Breast epithelium (tissue), 4 donors: ENCODE measurements at regions not wholly inside any gene's neighbourhood (a gene's known extent, or its start where the extent isn't known, plus 50 kb on each side); places are given as distances from the start of the nearest gene placed in this dataset.
"Not testable (repeated sequence)": the region's sequence is repeated elsewhere in the genome, so short reads cannot be mapped to it uniquely, and the experiment has no call there.

Experiments
- DNase-seq, 2 donors: peaks; one replicate each; pipeline ENCODE4 v3.0.0-alpha.2; 2019; ENCODE audit warnings: low spot score in 2 of 2
- H3K27ac ChIP-seq, 2 donors: fragments of 200-600 bp; sonication (generic) in 1 of 2; one replicate each; pipeline ENCODE4 v1.5.1; 2016 to 2019; ENCODE audit warnings: mild to moderate bottlenecking in 1 of 2
- H3K27me3 ChIP-seq, 2 donors: fragments of 200-600 bp; sonication (generic) in 1 of 2; one replicate each; pipeline versions ENCODE4 v1.5.1 to v1.6.0; 2017 to 2019; ENCODE audit warnings: control low read depth in 1 of 2, mild to moderate bottlenecking in 1 of 2
- H3K36me3 ChIP-seq: fragments of 200-600 bp; one replicate; pipeline ENCODE4 v1.5.1; 2019
- H3K4me1 ChIP-seq, 2 donors: fragments of 200-600 bp; sonication (generic); one replicate each; pipeline ENCODE4 v1.5.1; 2016 to 2019; ENCODE audit warnings: control low read depth in 1 of 2
- H3K4me3 ChIP-seq, 3 donors: fragments of 200-600 bp; sonication (generic); 1 replicate in 2 of 3; 2 replicates in 1 of 3; pipeline ENCODE4 v1.5.1; 2016 to 2019; ENCODE audit warnings: mild to moderate bottlenecking in 3 of 3, moderate library complexity in 2 of 3
- H3K9me3 ChIP-seq, 2 donors: fragments of 200-600 bp; sonication (generic) in 1 of 2; one replicate each; pipeline ENCODE4 v1.5.1; 2016 to 2019; ENCODE audit warnings: control low read depth in 1 of 2
- CTCF ChIP-seq, 3 donors: fragments of 450-650 bp; IDR thresholded peaks; one replicate each; pipeline ENCODE4 v1.5.1; 2016 to 2017; ENCODE audit warnings: antibody characterized with exemption in 3 of 3, mild to moderate bottlenecking in 3 of 3, moderate library complexity in 3 of 3
- POLR2A ChIP-seq: fragments of 450-650 bp; IDR thresholded peaks from one replicate; pipeline ENCODE4 v1.6.1; 2016; ENCODE audit warnings: antibody characterized with exemption, mild to moderate bottlenecking, moderate library complexity
- POLR2AphosphoS5 ChIP-seq, 3 donors: sonication (generic); formaldehyde crosslinking; IDR thresholded peaks; one replicate each; pipeline ENCODE4 v1.6.1; 2017; ENCODE audit warnings: antibody characterized with exemption in 3 of 3
- intact Hi-C: fragments of 100-400 bp; cut with DNase I; formaldehyde crosslinking; loops from one replicate; pipeline ENCODE4 v1.15.1; 2023; ENCODE audit warnings: low total_unique reads

GRCh38 chr2:71923887-71924533 lies 223.7 kb downstream of the CYP26B1 start:
- DNase-seq = no peak
- TF ChIP-seq POLR2A (no peak), CTCF (IDR thresholded peaks at IDR 0.05) (peak; percentile 10 to 80 (median 76)), POLR2AphosphoS5 (IDR thresholded peaks at IDR 0.05) (no peak)
- Histone ChIP-seq H3K9me3 (no peaks in the 10 kb centered on the region), H3K4me3 (no peak overlapping the region), H3K27me3 (no peaks in the 10 kb centered on the region), H3K4me1 (no peaks in the 10 kb centered on the region), H3K36me3 (no peaks in the 10 kb centered on the region), H3K27ac (no peak overlapping the region)
- intact Hi-C loops = loop anchor here (10.0 kb wide), 1 partner anchor 221 kb away; the partner anchor contains the start of gene CYP26B1

GRCh38 chr2:71923143-71923525 lies 224.5 kb downstream of the CYP26B1 start:
- intact Hi-C loops = loop anchor here (10.0 kb wide), 1 partner anchor 222 kb away; the partner anchor contains the start of gene CYP26B1
- H3K4me1 ChIP-seq = no peaks in the 10 kb centered on the region
- H3K4me3 ChIP-seq = no peak overlapping the region
- no peak overlapping the region for H3K27ac ChIP-seq
- no peaks in the 10 kb centered on the region for H3K36me3 ChIP-seq
- no peaks in the 10 kb centered on the region for H3K27me3 ChIP-seq
- H3K9me3 ChIP-seq = peaks cover 0 to 2% of the 10 kb centered on the region in 2 donors
- no peak for TF ChIP-seq POLR2A
- TF ChIP-seq POLR2AphosphoS5 (IDR thresholded peaks at IDR 0.05) = no peak
- no peak for TF ChIP-seq CTCF (IDR thresholded peaks at IDR 0.05)
- no peak for DNase-seq

- no peaks in the 10 kb centered on the region for H3K4me1 ChIP-seq
- intact Hi-C loops = loop anchor here (10.0 kb wide), 1 partner anchor 222 kb away; the partner anchor contains the start of gene CYP26B1
- TF ChIP-seq POLR2A (no peak), POLR2AphosphoS5 (IDR thresholded peaks at IDR 0.05) (no peak), CTCF (IDR thresholded peaks at IDR 0.05) (no peak)
- H3K9me3 ChIP-seq = peaks cover 2 to 4% of the 10 kb centered on the region in 2 donors
- no peak overlapping the region for H3K27ac ChIP-seq
- no peak overlapping the region for H3K4me3 ChIP-seq
- H3K36me3 ChIP-seq = no peaks in the 10 kb centered on the region
- H3K27me3 ChIP-seq = no peaks in the 10 kb centered on the region
- DNase-seq = no peak
Measured at GRCh38 chr2:71922499-71923142, 225.0 kb downstream of the CYP26B1 start.

- intact Hi-C loops = loop anchor here (10.0 kb wide), 1 partner anchor 223 kb away; the partner anchor contains the start of gene CYP26B1
- Histone ChIP-seq H3K4me3 (no peak overlapping the region), H3K27me3 (no peaks in the 10 kb centered on the region), H3K27ac (no peak overlapping the region), H3K4me1 (no peaks in the 10 kb centered on the region), H3K36me3 (no peaks in the 10 kb centered on the region), H3K9me3 (peaks cover 4 to 7% of the 10 kb centered on the region in 2 donors)
- DNase-seq = no peak
- TF ChIP-seq POLR2A (no peak), POLR2AphosphoS5 (IDR thresholded peaks at IDR 0.05) (no peak), CTCF (IDR thresholded peaks at IDR 0.05) (no peak)
Measured at GRCh38 chr2:71922091-71922490, 225.6 kb downstream of the CYP26B1 start.

- not testable (repeated sequence) for H3K4me3 ChIP-seq, H3K36me3 ChIP-seq, H3K4me1 ChIP-seq, H3K27me3 ChIP-seq, H3K27ac ChIP-seq, DNase-seq, H3K9me3 ChIP-seq
- intact Hi-C loops = loop anchor here (10.0 kb wide), 1 partner anchor 224 kb away; the partner anchor contains the start of gene CYP26B1
Measured at GRCh38 chr2:71920819-71921218, 226.8 kb downstream of the CYP26B1 start.
